Prostate gland (tissue), 2 donors: ENCODE measurements at regions not wholly inside any gene's neighbourhood (a gene's known extent, or its start where the extent isn't known, plus 50 kb on each side); places are given as distances from the start of the nearest gene placed in this dataset.
"Not testable (repeated sequence)": the region's sequence is repeated elsewhere in the genome, so short reads cannot be mapped to it uniquely, and the experiment has no call there.

Source experiments
- DNase-seq: peaks from one replicate; pipeline ENCODE4 v3.0.0-alpha.2; 2019; ENCODE audit warnings: low spot score
- H3K27ac ChIP-seq, 2 donors: fragments of 200-600 bp; sonication (generic); 2 replicates each; pipeline ENCODE4 v1.5.1; 2017 to 2019
- H3K27me3 ChIP-seq: fragments of 200-600 bp; sonication (generic); replicated peaks from 2 replicates; pipeline ENCODE4 v1.5.1; 2019; ENCODE audit not compliant: insufficient read depth
- H3K36me3 ChIP-seq, 2 donors: fragments of 200-600 bp; sonication (generic); 1 replicate in 1 of 2; 2 replicates in 1 of 2; pipeline versions ENCODE4 v1.5.1 to v1.8.1; 2017 to 2019
- H3K4me1 ChIP-seq: fragments of 200-600 bp; sonication (generic); replicated peaks from 2 replicates; pipeline ENCODE4 v1.5.1; 2019
- H3K4me3 ChIP-seq, 2 donors: fragments of 200-600 bp; sonication (generic); 2 replicates each; pipeline ENCODE4 v1.5.1; 2017 to 2019
- H3K9me3 ChIP-seq: fragments of 200-600 bp; sonication (generic); 2 replicates; pipeline ENCODE4 v1.5.1; 2017
- CTCF ChIP-seq, 4 experiments: fragments of 200-600 bp in 2 of 4; fragments of 450-650 bp in 2 of 4; sonication (generic) in 2 of 4; IDR thresholded peaks; 1 replicate in 3 of 4; 2 replicates in 1 of 4; pipeline ENCODE4 v1.5.1; 2016 to 2019; ENCODE audit warnings: antibody characterized with exemption in 4 of 4, mild to moderate bottlenecking in 2 of 4, moderate library complexity in 2 of 4
- POLR2A ChIP-seq: fragments of 450-650 bp; IDR thresholded peaks from one replicate; pipeline ENCODE4 v1.6.1; 2016; ENCODE audit warnings: antibody characterized with exemption, mild to moderate bottlenecking
- POLR2AphosphoS5 ChIP-seq: sonication (generic); formaldehyde crosslinking; IDR thresholded peaks from one replicate; pipeline ENCODE4 v1.6.1; 2017; ENCODE audit warnings: antibody characterized with exemption
- WGBS: methylation state at CpG from one replicate; pipeline ENCODE4 v1.1.5; 2018; 5-methylcytosine and 5-hydroxymethylcytosine counted together
- intact Hi-C: fragments of 100-400 bp; cut with DNase I; formaldehyde crosslinking; loops from one replicate; pipeline ENCODE4 v1.14.2; 2022

GRCh38 chr4:148557793-148558192 is 115.6 kb upstream of the NR3C2 start:
- no peak for TF ChIP-seq POLR2A
- no peak for TF ChIP-seq CTCF (IDR thresholded peaks at IDR 0.05)
- no peak for TF ChIP-seq POLR2AphosphoS5
- H3K27me3 ChIP-seq: no peaks in the 10 kb centered on the region
- H3K4me1 ChIP-seq: no peaks in the 10 kb centered on the region
- WGBS: 90% methylated on average over 3 of the region's 3 CpGs
- H3K36me3 ChIP-seq: no peaks in the 10 kb centered on the region
- no peaks in the 10 kb centered on the region for H3K9me3 ChIP-seq
- no peak for DNase-seq
- no peak overlapping the region for H3K4me3 ChIP-seq
- no peak overlapping the region for H3K27ac ChIP-seq
- intact Hi-C loops: no loop called here

- Histone ChIP-seq H3K27me3 (no peaks in the 10 kb centered on the region), H3K4me1 (no peaks in the 10 kb centered on the region), H3K36me3 (no peaks in the 10 kb centered on the region), H3K4me3 (no peak overlapping the region), H3K9me3 (no peaks in the 10 kb centered on the region), H3K27ac (no peak overlapping the region)
- TF ChIP-seq POLR2AphosphoS5 (no peak), POLR2A (no peak), CTCF (IDR thresholded peaks at IDR 0.05) (no peak)
- intact Hi-C loops: no loop called here
- WGBS: 91% methylated on average over 1 of the region's 1 CpG
- DNase-seq: no peak
Observed at GRCh38 chr4:148550788-148551187, 108.6 kb upstream of the NR3C2 start.

GRCh38 chr4:148542922-148543623 is 100.9 kb upstream of the NR3C2 start:
- no peak overlapping the region for H3K27ac ChIP-seq
- H3K4me3 ChIP-seq: no peak overlapping the region
- no peaks in the 10 kb centered on the region for H3K4me1 ChIP-seq
- intact Hi-C loops: no loop called here
- no peaks in the 10 kb centered on the region for H3K36me3 ChIP-seq
- no peak for TF ChIP-seq POLR2AphosphoS5
- TF ChIP-seq POLR2A: no peak
- no peak for TF ChIP-seq CTCF (IDR thresholded peaks at IDR 0.05)
- H3K9me3 ChIP-seq: no peaks in the 10 kb centered on the region
- WGBS: 47% methylated on average over 4 of the region's 4 CpGs
- DNase-seq: no peak
- H3K27me3 ChIP-seq: no peaks in the 10 kb centered on the region

GRCh38 chr4:148540622-148541326 is 98.6 kb upstream of the NR3C2 start:
- H3K4me3 ChIP-seq: no peak overlapping the region
- no peak for DNase-seq
- H3K4me1 ChIP-seq: no peaks in the 10 kb centered on the region
- no peak overlapping the region for H3K27ac ChIP-seq
- H3K36me3 ChIP-seq: no peaks in the 10 kb centered on the region
- TF ChIP-seq POLR2AphosphoS5 (no peak), POLR2A (no peak), CTCF (IDR thresholded peaks at IDR 0.05) (no peak)
- WGBS: 78% methylated on average over 4 of the region's 4 CpGs
- H3K27me3 ChIP-seq: no peaks in the 10 kb centered on the region
- intact Hi-C loops: no loop called here
- H3K9me3 ChIP-seq: no peaks in the 10 kb centered on the region

GRCh38 chr4:148539387-148539786 is 97.2 kb upstream of the NR3C2 start:
- intact Hi-C loops: no loop called here
- Histone ChIP-seq H3K4me1 (no peaks in the 10 kb centered on the region), H3K36me3 (no peaks in the 10 kb centered on the region), H3K27me3 (no peaks in the 10 kb centered on the region), H3K9me3 (no peaks in the 10 kb centered on the region), H3K4me3 (no peak overlapping the region), H3K27ac (no peak overlapping the region)
- DNase-seq: no peak
- 84% methylated on average over 3 of the region's 3 CpGs for WGBS
- TF ChIP-seq POLR2AphosphoS5 (no peak), POLR2A (no peak), CTCF (IDR thresholded peaks at IDR 0.05) (no peak)

GRCh38 chr4:148533851-148534250 is 91.6 kb upstream of the NR3C2 start:
- H3K4me1 ChIP-seq, H3K4me3 ChIP-seq, H3K36me3 ChIP-seq, DNase-seq, intact Hi-C loops, H3K27ac ChIP-seq, H3K9me3 ChIP-seq, H3K27me3 ChIP-seq: not testable (repeated sequence)
- WGBS: 95% methylated on average over 1 of the region's 1 CpG
